ENCODE measurements at regions not wholly inside any gene's neighbourhood (a gene's known extent, or its start where the extent isn't known, plus 50 kb on each side); places are given as distances from the start of the nearest gene placed in this dataset.

DNA sequence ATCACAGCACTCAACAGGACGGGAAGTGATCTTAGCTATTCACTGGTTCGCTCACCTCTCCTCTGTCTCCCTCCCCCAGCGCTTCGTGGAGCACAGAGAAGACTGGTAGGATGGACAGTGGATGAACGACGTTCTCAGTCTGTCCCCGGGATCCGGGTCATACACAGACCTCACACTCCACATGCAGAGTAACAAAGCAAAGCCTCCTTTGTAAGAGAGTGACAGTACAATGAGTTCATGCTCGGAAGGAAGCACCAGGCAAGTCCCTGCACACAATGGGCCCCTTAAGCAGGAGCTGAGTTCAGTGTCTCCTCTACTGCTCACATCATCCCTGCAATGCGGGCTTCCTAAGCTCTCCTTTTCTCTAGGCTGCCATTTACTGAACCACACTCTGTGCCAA is 356.9 kb downstream of the C16orf95 start:
- no peak overlapping the region for H3K4me3 ChIP-seq
- no peak overlapping the region for H3K9ac ChIP-seq (ENCODE audit: control insufficient read depth, insufficient read depth, low read length)
- H3K27ac ChIP-seq (ENCODE audit: control insufficient read depth, insufficient read depth): no peak overlapping the region
- 24% methylated on average over 10 of the region's 10 CpGs for WGBS (ENCODE audit: insufficient coverage, insufficient replicate concordance, low lambda C conversion rate, missing lambda C conversion rate)
- no peak overlapping the region for H3K4me2 ChIP-seq (ENCODE audit: control insufficient read depth, insufficient read depth)
- ATAC-seq: no peak
- no peaks in the 10 kb centered on the region for H3K79me2 ChIP-seq (ENCODE audit: control insufficient read depth, insufficient read depth, low read length)
- no TSS peak for BruUV-seq (replicated peaks)
- ChIA-PET SMC1A (ENCODE audit: uncharacterized antibody, unreplicated experiment) (no interaction called here), CTCF (interaction anchor here (0.9 kb wide), 1 partner anchor 36 kb away, joined by 3 read pairs; no protein-coding TSS in a partner anchor), POLR2A (no interaction called here), RAD21 (ENCODE audit: unreplicated experiment) (no interaction called here)
- no peak overlapping the region for H2AFZ ChIP-seq (ENCODE audit: control insufficient read depth, low read depth, low read length)
- no peaks in the 10 kb centered on the region for H4K20me1 ChIP-seq (ENCODE audit: control insufficient read depth, insufficient read depth)
- intact Hi-C loops (cut with micrococcal nuclease; ENCODE audit: unreplicated experiment) (no loop called here), in situ Hi-C loops (cut with MboI) (no loop called here)
- peaks cover 0 to 2% of the 10 kb centered on the region in 2 experiments; a peak in 1 of 4 replicates for H3K27me3 ChIP-seq (replicated peaks in 1 of 2; ENCODE audit: control insufficient read depth in 2 of 2, insufficient read depth in 2 of 2, low read length in 1 of 2)
- no peak for FAIRE-seq
- no peak for DNase-seq (ENCODE audit: low read depth, low spot score)
- H3K9me3 ChIP-seq (replicated peaks; ENCODE audit: control insufficient read depth, insufficient read depth, low read length): no peaks in the 10 kb centered on the region
- H3K36me3 ChIP-seq (ENCODE audit: control insufficient read depth in 2 of 2, insufficient read depth in 2 of 2, low read length in 1 of 2): no peaks in the 10 kb centered on the region
- H3K4me1 ChIP-seq (ENCODE audit: control insufficient read depth, insufficient read depth, low read length): no peaks in the 10 kb centered on the region
- TF ChIP-seq, protein P1, sequence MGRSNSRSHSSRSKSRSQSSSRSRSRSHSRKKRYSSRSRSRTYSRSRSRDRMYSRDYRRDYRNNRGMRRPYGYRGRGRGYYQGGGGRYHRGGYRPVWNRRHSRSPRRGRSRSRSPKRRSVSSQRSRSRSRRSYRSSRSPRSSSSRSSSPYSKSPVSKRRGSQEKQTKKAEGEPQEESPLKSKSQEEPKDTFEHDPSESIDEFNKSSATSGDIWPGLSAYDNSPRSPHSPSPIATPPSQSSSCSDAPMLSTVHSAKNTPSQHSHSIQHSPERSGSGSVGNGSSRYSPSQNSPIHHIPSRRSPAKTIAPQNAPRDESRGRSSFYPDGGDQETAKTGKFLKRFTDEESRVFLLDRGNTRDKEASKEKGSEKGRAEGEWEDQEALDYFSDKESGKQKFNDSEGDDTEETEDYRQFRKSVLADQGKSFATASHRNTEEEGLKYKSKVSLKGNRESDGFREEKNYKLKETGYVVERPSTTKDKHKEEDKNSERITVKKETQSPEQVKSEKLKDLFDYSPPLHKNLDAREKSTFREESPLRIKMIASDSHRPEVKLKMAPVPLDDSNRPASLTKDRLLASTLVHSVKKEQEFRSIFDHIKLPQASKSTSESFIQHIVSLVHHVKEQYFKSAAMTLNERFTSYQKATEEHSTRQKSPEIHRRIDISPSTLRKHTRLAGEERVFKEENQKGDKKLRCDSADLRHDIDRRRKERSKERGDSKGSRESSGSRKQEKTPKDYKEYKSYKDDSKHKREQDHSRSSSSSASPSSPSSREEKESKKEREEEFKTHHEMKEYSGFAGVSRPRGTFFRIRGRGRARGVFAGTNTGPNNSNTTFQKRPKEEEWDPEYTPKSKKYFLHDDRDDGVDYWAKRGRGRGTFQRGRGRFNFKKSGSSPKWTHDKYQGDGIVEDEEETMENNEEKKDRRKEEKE (IDR thresholded peaks at IDR 0.05): no peak
- no peak for TF ChIP-seq NFIC (IDR thresholded peaks at IDR 0.05; ENCODE audit: low read depth, low read length)
- TF ChIP-seq BHLHE40 (IDR thresholded peaks at IDR 0.05; ENCODE audit: borderline replicate concordance in 1 of 2, low read depth in 2 of 2, low read length in 1 of 2): no peak
- no peak for TF ChIP-seq TCF7 (IDR thresholded peaks at IDR 0.05; ENCODE audit: borderline replicate concordance)
- TF ChIP-seq, protein P2, sequence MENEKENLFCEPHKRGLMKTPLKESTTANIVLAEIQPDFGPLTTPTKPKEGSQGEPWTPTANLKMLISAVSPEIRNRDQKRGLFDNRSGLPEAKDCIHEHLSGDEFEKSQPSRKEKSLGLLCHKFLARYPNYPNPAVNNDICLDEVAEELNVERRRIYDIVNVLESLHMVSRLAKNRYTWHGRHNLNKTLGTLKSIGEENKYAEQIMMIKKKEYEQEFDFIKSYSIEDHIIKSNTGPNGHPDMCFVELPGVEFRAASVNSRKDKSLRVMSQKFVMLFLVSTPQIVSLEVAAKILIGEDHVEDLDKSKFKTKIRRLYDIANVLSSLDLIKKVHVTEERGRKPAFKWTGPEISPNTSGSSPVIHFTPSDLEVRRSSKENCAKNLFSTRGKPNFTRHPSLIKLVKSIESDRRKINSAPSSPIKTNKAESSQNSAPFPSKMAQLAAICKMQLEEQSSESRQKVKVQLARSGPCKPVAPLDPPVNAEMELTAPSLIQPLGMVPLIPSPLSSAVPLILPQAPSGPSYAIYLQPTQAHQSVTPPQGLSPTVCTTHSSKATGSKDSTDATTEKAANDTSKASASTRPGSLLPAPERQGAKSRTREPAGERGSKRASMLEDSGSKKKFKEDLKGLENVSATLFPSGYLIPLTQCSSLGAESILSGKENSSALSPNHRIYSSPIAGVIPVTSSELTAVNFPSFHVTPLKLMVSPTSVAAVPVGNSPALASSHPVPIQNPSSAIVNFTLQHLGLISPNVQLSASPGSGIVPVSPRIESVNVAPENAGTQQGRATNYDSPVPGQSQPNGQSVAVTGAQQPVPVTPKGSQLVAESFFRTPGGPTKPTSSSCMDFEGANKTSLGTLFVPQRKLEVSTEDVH (IDR thresholded peaks at IDR 0.05; ENCODE audit: low read depth, partially characterized antibody): no peak
- TF ChIP-seq, protein P3, sequence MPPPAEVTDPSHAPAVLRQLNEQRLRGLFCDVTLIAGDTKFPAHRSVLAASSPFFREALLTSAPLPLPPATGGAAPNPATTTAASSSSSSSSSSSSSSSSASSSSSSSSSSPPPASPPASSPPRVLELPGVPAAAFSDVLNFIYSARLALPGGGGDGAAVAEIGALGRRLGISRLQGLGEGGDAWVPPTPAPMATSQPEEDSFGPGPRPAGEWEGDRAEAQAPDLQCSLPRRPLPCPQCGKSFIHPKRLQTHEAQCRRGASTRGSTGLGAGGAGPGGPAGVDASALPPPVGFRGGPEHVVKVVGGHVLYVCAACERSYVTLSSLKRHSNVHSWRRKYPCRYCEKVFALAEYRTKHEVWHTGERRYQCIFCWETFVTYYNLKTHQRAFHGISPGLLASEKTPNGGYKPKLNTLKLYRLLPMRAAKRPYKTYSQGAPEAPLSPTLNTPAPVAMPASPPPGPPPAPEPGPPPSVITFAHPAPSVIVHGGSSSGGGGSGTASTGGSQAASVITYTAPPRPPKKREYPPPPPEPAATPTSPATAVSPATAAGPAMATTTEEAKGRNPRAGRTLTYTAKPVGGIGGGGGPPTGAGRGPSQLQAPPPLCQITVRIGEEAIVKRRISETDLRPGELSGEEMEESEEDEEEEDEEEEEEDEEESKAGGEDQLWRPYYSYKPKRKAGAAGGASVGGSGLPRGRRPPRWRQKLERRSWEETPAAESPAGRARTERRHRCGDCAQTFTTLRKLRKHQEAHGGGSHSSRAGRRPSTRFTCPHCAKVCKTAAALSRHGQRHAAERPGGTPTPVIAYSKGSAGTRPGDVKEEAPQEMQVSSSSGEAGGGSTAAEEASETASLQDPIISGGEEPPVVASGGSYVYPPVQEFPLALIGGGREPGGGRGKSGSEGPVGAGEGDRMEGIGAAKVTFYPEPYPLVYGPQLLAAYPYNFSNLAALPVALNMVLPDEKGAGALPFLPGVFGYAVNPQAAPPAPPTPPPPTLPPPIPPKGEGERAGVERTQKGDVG (CRISPR knock-in tag; IDR thresholded peaks at IDR 0.05): no peak
- TF ChIP-seq IKZF1 (conservative IDR thresholded peaks at IDR 0.05): no peak
- no peak for TF ChIP-seq CHD1 (IDR thresholded peaks at IDR 0.05; ENCODE audit: low read depth, low read length)
- no peak for TF ChIP-seq SREBF2 (IDR thresholded peaks at IDR 0.05; ENCODE audit: low read length)
- no peak for TF ChIP-seq YY1 (IDR thresholded peaks at IDR 0.05; ENCODE audit: low read depth, low read length)
- no peak for TF ChIP-seq MTA3 (IDR thresholded peaks at IDR 0.05; ENCODE audit: borderline replicate concordance, low read length)
- no peak for TF ChIP-seq POLR2AphosphoS5 (IDR thresholded peaks at IDR 0.05; ENCODE audit: low read length)
- no peak for TF ChIP-seq ZNF384 (IDR thresholded peaks at IDR 0.05; ENCODE audit: borderline replicate concordance, low read depth, low read length)
- no peak for TF ChIP-seq NR2C2 (IDR thresholded peaks at IDR 0.05; ENCODE audit: borderline replicate concordance, control insufficient read depth, insufficient read length, low read depth)
- no peak for TF ChIP-seq POU2F2 (IDR thresholded peaks at IDR 0.05; ENCODE audit: borderline replicate concordance, low read depth, low read length)
- no peak for TF ChIP-seq ASH2L (IDR thresholded peaks at IDR 0.05; ENCODE audit: borderline replicate concordance, low read depth)
- TF ChIP-seq HDAC6 (IDR thresholded peaks at IDR 0.05; ENCODE audit: unreplicated experiment): no peak
